ENCODE measurements at regions not wholly inside any gene's neighbourhood (a gene's known extent, or its start where the extent isn't known, plus 50 kb on each side); places are given as distances from the start of the nearest gene placed in this dataset.
A peak's percentile ranks its signal among the peaks of the same experiment; 100 is the strongest.
"Not testable (repeated sequence)": the region's sequence is repeated elsewhere in the genome, so short reads cannot be mapped to it uniquely, and the experiment has no call there.

DNA sequence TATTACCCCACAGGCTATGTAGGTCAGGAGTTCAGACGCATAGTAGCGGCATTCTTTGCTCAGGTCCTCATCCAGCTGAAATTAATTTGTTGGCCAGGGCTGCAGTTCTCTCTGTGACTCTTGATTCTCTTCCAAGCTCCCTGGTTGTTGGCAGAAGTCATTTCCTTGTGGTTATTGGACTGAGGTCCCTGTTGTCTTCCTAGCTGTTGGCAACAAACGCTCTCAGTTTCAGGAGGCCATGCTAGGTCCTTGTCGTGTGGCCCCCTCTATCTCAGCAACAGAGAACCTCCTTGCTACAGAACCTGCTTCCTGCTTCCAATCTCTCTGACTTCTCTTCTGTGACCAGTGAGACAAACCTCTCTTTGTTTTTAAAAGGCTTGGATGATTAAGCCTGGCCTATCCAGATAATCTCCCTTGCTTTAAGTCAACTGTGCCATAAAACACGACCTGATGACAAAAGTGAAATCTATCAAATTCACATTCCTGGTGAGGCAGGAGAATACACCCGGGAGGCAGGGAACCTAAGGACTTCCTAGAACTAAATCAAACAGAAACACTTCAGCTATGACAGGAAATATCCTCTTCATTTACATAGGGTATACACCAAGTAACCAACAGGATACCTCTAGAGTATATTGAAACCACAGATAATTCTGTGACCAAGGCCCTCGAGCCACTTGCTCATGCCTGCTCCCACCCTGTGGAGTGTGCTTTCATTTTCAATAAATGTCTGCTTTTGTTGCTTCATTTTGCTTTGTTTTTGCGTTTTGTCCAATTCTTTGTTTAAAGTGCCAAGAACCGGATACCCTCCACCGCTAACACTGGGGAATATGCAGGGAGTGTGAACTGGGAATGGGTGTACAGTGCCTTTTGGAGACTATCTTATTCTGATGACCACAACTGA, 196.0 kb downstream of the BTBD3 start:
- Histone ChIP-seq H2BK120ac (ENCODE audit: low read depth, low read length, poor library complexity, severe bottlenecking) (no peak overlapping the region), H3K4ac (ENCODE audit: low read depth, low read length) (no peak overlapping the region), H3K9me3 (ENCODE audit: control insufficient read depth, low read depth, low read length) (no peaks in the 10 kb centered on the region), H2BK12ac (ENCODE audit: insufficient read length, low read depth, low read length) (no peak overlapping the region), H3K27me3 (ENCODE audit: insufficient read depth, low read length) (no peaks in the 10 kb centered on the region), H3K4me1 (ENCODE audit: insufficient read depth, low read length) (no peaks in the 10 kb centered on the region), H4K8ac (replicated peaks; ENCODE audit: insufficient read length, low read depth, low read length) (no peak overlapping the region), H3K56ac (ENCODE audit: insufficient read length, low read depth, low read length) (no peak overlapping the region), H3K14ac (ENCODE audit: insufficient read depth, low read length) (no peak overlapping the region), H3K79me1 (ENCODE audit: insufficient read depth, low read depth, low read length, poor library complexity, severe bottlenecking) (no peaks in the 10 kb centered on the region), H3K27ac (ENCODE audit: insufficient read length, low read depth, low read length) (no peak overlapping the region), H4K20me1 (ENCODE audit: control insufficient read depth, insufficient read depth, insufficient read length) (no peaks in the 10 kb centered on the region), H2AK5ac (ENCODE audit: insufficient read length, low read length) (no peak overlapping the region), H3K23ac (ENCODE audit: insufficient read length, low read depth, low read length) (no peak overlapping the region), H2AFZ (ENCODE audit: low read length) (no peak overlapping the region), H2BK5ac (ENCODE audit: insufficient read length, low read length) (no peak overlapping the region), H4K5ac (ENCODE audit: insufficient read length, low read depth, low read length) (no peak overlapping the region), H3K4me2 (ENCODE audit: insufficient read depth, insufficient read length, low read length) (no peak overlapping the region), H4K91ac (ENCODE audit: insufficient read length, low read depth, low read length) (no peak overlapping the region), H3T11ph (ENCODE audit: low read length) (no peak overlapping the region), H2BK20ac (ENCODE audit: low read depth, low read length, poor library complexity, severe bottlenecking) (no peak overlapping the region), H3K79me2 (ENCODE audit: insufficient read depth, low read length) (no peaks in the 10 kb centered on the region), H3K18ac (ENCODE audit: insufficient read length, low read depth, low read length) (no peak overlapping the region), H3K23me2 (ENCODE audit: insufficient read length, low read depth, low read length, poor library complexity, severe bottlenecking) (no peaks in the 10 kb centered on the region), H3K9ac (ENCODE audit: extremely low read depth, insufficient read length, low read length) (no peak overlapping the region), H2BK15ac (ENCODE audit: low read depth, low read length) (no peak overlapping the region)
- DNase-seq, result no peak
- TF ChIP-seq, protein P1, sequence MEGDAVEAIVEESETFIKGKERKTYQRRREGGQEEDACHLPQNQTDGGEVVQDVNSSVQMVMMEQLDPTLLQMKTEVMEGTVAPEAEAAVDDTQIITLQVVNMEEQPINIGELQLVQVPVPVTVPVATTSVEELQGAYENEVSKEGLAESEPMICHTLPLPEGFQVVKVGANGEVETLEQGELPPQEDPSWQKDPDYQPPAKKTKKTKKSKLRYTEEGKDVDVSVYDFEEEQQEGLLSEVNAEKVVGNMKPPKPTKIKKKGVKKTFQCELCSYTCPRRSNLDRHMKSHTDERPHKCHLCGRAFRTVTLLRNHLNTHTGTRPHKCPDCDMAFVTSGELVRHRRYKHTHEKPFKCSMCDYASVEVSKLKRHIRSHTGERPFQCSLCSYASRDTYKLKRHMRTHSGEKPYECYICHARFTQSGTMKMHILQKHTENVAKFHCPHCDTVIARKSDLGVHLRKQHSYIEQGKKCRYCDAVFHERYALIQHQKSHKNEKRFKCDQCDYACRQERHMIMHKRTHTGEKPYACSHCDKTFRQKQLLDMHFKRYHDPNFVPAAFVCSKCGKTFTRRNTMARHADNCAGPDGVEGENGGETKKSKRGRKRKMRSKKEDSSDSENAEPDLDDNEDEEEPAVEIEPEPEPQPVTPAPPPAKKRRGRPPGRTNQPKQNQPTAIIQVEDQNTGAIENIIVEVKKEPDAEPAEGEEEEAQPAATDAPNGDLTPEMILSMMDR (conservative IDR thresholded peaks at IDR 0.05), result no peak
- H3K27me3 Mint-ChIP-seq (ENCODE audit: low read depth), result no peaks in the 10 kb centered on the region
- WGBS (ENCODE audit: extremely low coverage, insufficient read length, low lambda C conversion rate), result no CpG with 5 or more reads among the region's 10 CpGs
- H3K4me1 Mint-ChIP-seq, result peaks cover 0 to 3% of the 10 kb centered on the region in 2 experiments; a peak in 1 of 4 replicates
- H3K27ac Mint-ChIP-seq, result peak overlapping the region in 1 of 3 experiments; percentile 8; a peak in 2 of 7 replicates
- no peak overlapping the region for H3K4me3 Mint-ChIP-seq
- H3K36me3 Mint-ChIP-seq (ENCODE audit: insufficient read depth in 1 of 3, low read depth in 3 of 3), result no peaks in the 10 kb centered on the region
- no peaks in the 10 kb centered on the region for H3K9me3 Mint-ChIP-seq

DNA sequence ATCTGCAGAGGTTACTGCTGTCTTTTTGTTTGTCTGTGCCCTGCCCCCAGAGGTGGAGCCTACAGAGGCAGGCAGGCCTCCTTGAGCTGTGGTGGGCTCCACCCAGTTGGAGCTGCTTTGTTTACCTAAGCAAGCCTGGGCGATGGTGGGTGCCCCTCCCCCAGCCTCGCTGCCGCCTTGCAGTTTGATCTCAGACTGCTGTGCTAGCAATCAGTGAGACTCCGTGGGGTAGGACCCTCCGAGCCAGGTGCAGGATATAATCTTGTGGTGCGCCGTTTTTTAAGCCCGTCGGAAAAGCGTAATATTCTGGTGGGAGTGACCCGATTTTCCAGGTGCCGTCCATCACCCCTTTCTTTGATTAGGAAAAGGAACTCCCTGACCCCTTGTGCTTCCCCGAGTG, 211.4 kb downstream of the BTBD3 start:
- peak overlapping the region; percentile 45 to 53; a peak in 3 of 5 replicates for H3K4me3 Mint-ChIP-seq

More for the DNA sequence above, 211.4 kb downstream of the BTBD3 start:
- not testable (repeated sequence) for H3K56ac ChIP-seq (ENCODE audit: insufficient read length, low read depth, low read length); H3T11ph ChIP-seq (ENCODE audit: low read length); H3K27me3 ChIP-seq (ENCODE audit: insufficient read depth, low read length); H2BK12ac ChIP-seq (ENCODE audit: insufficient read length, low read depth, low read length); H3K27me3 Mint-ChIP-seq (ENCODE audit: low read depth); H3K23me2 ChIP-seq (ENCODE audit: insufficient read length, low read depth, low read length, poor library complexity, severe bottlenecking); H3K27ac ChIP-seq (ENCODE audit: insufficient read length, low read depth, low read length); H3K18ac ChIP-seq (ENCODE audit: insufficient read length, low read depth, low read length); DNase-seq; H3K23ac ChIP-seq (ENCODE audit: insufficient read length, low read depth, low read length); H2AFZ ChIP-seq (ENCODE audit: low read length); H3K4ac ChIP-seq (ENCODE audit: low read depth, low read length); H3K4me2 ChIP-seq (ENCODE audit: insufficient read depth, insufficient read length, low read length); H3K14ac ChIP-seq (ENCODE audit: insufficient read depth, low read length); H3K36me3 Mint-ChIP-seq (ENCODE audit: insufficient read depth in 1 of 3, low read depth in 3 of 3); H3K9me3 Mint-ChIP-seq; H2BK5ac ChIP-seq (ENCODE audit: insufficient read length, low read length); H3K9ac ChIP-seq (ENCODE audit: extremely low read depth, insufficient read length, low read length); H4K8ac ChIP-seq (replicated peaks; ENCODE audit: insufficient read length, low read depth, low read length); H4K91ac ChIP-seq (ENCODE audit: insufficient read length, low read depth, low read length); H3K4me1 Mint-ChIP-seq; H2BK120ac ChIP-seq (ENCODE audit: low read depth, low read length, poor library complexity, severe bottlenecking); H2BK20ac ChIP-seq (ENCODE audit: low read depth, low read length, poor library complexity, severe bottlenecking); H4K5ac ChIP-seq (ENCODE audit: insufficient read length, low read depth, low read length); H4K20me1 ChIP-seq (ENCODE audit: control insufficient read depth, insufficient read depth, insufficient read length); H3K79me2 ChIP-seq (ENCODE audit: insufficient read depth, low read length); H2BK15ac ChIP-seq (ENCODE audit: low read depth, low read length); H3K4me1 ChIP-seq (ENCODE audit: insufficient read depth, low read length); H2AK5ac ChIP-seq (ENCODE audit: insufficient read length, low read length); H3K79me1 ChIP-seq (ENCODE audit: insufficient read depth, low read depth, low read length, poor library complexity, severe bottlenecking); H3K9me3 ChIP-seq (ENCODE audit: control insufficient read depth, low read depth, low read length)
- peak overlapping the region in 2 of 3 experiments; percentile 94 to 95; a peak in 4 of 7 replicates for H3K27ac Mint-ChIP-seq
- WGBS (ENCODE audit: extremely low coverage, insufficient read length, low lambda C conversion rate), result no CpG with 5 or more reads among the region's 13 CpGs
